PC-3 (cell line): ENCODE measurements at regions not wholly inside any gene's neighbourhood (a gene's known extent, or its start where the extent isn't known, plus 50 kb on each side); places are given as distances from the start of the nearest gene placed in this dataset.

Source experiments
- EZH2 ChIP-seq: fragments of 300-600 bp; sonication (generic); IDR thresholded peaks from one replicate; pipeline ENCODE4 v1.6.1; 2017; ENCODE audit warnings: antibody characterized with exemption, mild to moderate bottlenecking, low read length; ENCODE audit not compliant: unreplicated experiment
- EZH2phosphoT487 ChIP-seq: fragments of 300-600 bp; sonication (generic); IDR thresholded peaks from 2 replicates; pipeline ENCODE4 v1.6.1; 2018; ENCODE audit warnings: mild to moderate bottlenecking, antibody characterized with exemption, low read length, borderline replicate concordance
- TF ChIP-seq, protein P1 (sequence below): fragments of 300-600 bp; sonication (generic); conservative IDR thresholded peaks from 2 replicates; pipeline ENCODE4 v1.5.1; 2017; ENCODE audit warnings: antibody characterized with exemption, low read depth, mild to moderate bottlenecking, low read length

DNA sequence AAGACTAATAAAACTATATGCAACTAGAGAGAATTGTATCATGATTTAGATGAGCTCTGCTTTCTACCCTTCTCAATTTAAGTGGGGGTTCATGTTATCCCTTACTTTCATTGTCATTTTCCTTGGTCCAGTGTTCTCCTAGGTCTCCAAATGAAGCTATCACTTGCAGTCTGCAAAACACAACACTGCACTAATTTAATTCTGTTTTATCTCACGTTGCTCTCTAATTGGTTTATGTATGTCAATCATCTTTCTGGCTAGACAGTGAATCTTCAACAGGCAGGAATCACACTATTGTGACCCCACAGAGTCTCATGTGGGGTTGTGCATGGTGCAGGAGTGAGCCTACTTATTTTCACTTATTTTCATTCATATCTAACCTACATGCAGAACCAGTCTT lies 348.3 kb upstream of the SYT4 start:
- TF ChIP-seq, protein P1, sequence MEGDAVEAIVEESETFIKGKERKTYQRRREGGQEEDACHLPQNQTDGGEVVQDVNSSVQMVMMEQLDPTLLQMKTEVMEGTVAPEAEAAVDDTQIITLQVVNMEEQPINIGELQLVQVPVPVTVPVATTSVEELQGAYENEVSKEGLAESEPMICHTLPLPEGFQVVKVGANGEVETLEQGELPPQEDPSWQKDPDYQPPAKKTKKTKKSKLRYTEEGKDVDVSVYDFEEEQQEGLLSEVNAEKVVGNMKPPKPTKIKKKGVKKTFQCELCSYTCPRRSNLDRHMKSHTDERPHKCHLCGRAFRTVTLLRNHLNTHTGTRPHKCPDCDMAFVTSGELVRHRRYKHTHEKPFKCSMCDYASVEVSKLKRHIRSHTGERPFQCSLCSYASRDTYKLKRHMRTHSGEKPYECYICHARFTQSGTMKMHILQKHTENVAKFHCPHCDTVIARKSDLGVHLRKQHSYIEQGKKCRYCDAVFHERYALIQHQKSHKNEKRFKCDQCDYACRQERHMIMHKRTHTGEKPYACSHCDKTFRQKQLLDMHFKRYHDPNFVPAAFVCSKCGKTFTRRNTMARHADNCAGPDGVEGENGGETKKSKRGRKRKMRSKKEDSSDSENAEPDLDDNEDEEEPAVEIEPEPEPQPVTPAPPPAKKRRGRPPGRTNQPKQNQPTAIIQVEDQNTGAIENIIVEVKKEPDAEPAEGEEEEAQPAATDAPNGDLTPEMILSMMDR = no peak
- TF ChIP-seq EZH2 (no peak), EZH2phosphoT487 (no peak)
